ENCODE measurements at regions not wholly inside any gene's neighbourhood (a gene's known extent, or its start where the extent isn't known, plus 50 kb on each side); places are given as distances from the start of the nearest gene placed in this dataset.

GRCh38 chr2:16615687-16616615, 49.7 kb downstream of the CYRIA start:
- Histone ChIP-seq H3K9ac (ENCODE audit: low read length) (no peak overlapping the region), H3K4me3 (ENCODE audit: low read depth in 1 of 2, low read length in 2 of 2) (no peak overlapping the region), H3K27ac (ENCODE audit: low read depth, low read length) (no peak overlapping the region), H3K27me3 (ENCODE audit: control insufficient read depth in 1 of 2, insufficient read depth in 2 of 2, low read length in 2 of 2) (no peaks in the 10 kb centered on the region), H3K9me3 (ENCODE audit: low read length) (no peaks in the 10 kb centered on the region), H3K4me1 (ENCODE audit: insufficient read depth, low read length) (peaks cover 34% of the 10 kb centered on the region), H3K36me3 (ENCODE audit: insufficient read depth, low read length) (peaks cover 30% of the 10 kb centered on the region)

GRCh38 chr2:16615246-16615645, 50.4 kb downstream of the CYRIA start:
- no peaks in the 10 kb centered on the region for H3K27me3 ChIP-seq (ENCODE audit: control insufficient read depth in 1 of 2, insufficient read depth in 2 of 2, low read length in 2 of 2)
- H3K36me3 ChIP-seq (ENCODE audit: insufficient read depth, low read length), result peaks cover 30% of the 10 kb centered on the region
- no peak overlapping the region for H3K4me3 ChIP-seq (ENCODE audit: low read depth in 1 of 2, low read length in 2 of 2)
- no peaks in the 10 kb centered on the region for H3K9me3 ChIP-seq (ENCODE audit: low read length)
- H3K27ac ChIP-seq (ENCODE audit: low read depth, low read length), result no peak overlapping the region
- H3K9ac ChIP-seq (ENCODE audit: low read length), result no peak overlapping the region
- peaks cover 34% of the 10 kb centered on the region for H3K4me1 ChIP-seq (ENCODE audit: insufficient read depth, low read length)

GRCh38 chr2:16614314-16614860, 51.2 kb downstream of the CYRIA start:
- Histone ChIP-seq H3K27me3 (ENCODE audit: control insufficient read depth in 1 of 2, insufficient read depth in 2 of 2, low read length in 2 of 2) (no peaks in the 10 kb centered on the region), H3K36me3 (ENCODE audit: insufficient read depth, low read length) (peaks cover 22% of the 10 kb centered on the region), H3K4me1 (ENCODE audit: insufficient read depth, low read length) (peaks cover 36% of the 10 kb centered on the region), H3K9me3 (ENCODE audit: low read length) (no peaks in the 10 kb centered on the region), H3K9ac (ENCODE audit: low read length) (no peak overlapping the region), H3K4me3 (ENCODE audit: low read depth in 1 of 2, low read length in 2 of 2) (no peak overlapping the region), H3K27ac (ENCODE audit: low read depth, low read length) (no peak overlapping the region)

GRCh38 chr2:16613539-16614011, 52.1 kb downstream of the CYRIA start:
- H3K27me3 ChIP-seq (ENCODE audit: control insufficient read depth in 1 of 2, insufficient read depth in 2 of 2, low read length in 2 of 2), result no peaks in the 10 kb centered on the region
- no peak overlapping the region for H3K27ac ChIP-seq (ENCODE audit: low read depth, low read length)
- no peak overlapping the region for H3K4me3 ChIP-seq (ENCODE audit: low read depth in 1 of 2, low read length in 2 of 2)
- H3K4me1 ChIP-seq (ENCODE audit: insufficient read depth, low read length), result peaks cover 38% of the 10 kb centered on the region
- H3K36me3 ChIP-seq (ENCODE audit: insufficient read depth, low read length), result peaks cover 15% of the 10 kb centered on the region
- H3K9ac ChIP-seq (ENCODE audit: low read length), result no peak overlapping the region
- H3K9me3 ChIP-seq (ENCODE audit: low read length), result no peaks in the 10 kb centered on the region

- Histone ChIP-seq H3K9ac (ENCODE audit: low read length) (no peak overlapping the region), H3K27ac (ENCODE audit: low read depth, low read length) (no peak overlapping the region), H3K4me3 (ENCODE audit: low read depth in 1 of 2, low read length in 2 of 2) (no peak overlapping the region), H3K4me1 (ENCODE audit: insufficient read depth, low read length) (peaks cover 30% of the 10 kb centered on the region), H3K27me3 (ENCODE audit: control insufficient read depth in 1 of 2, insufficient read depth in 2 of 2, low read length in 2 of 2) (no peaks in the 10 kb centered on the region), H3K9me3 (ENCODE audit: low read length) (no peaks in the 10 kb centered on the region), H3K36me3 (ENCODE audit: insufficient read depth, low read length) (peaks cover 12% of the 10 kb centered on the region)
These were observed 53.1 kb downstream of the CYRIA start for GRCh38 chr2:16612490-16612889.

- Histone ChIP-seq H3K27ac (ENCODE audit: low read depth, low read length) (no peak overlapping the region), H3K4me1 (ENCODE audit: insufficient read depth, low read length) (peaks cover 20% of the 10 kb centered on the region), H3K36me3 (ENCODE audit: insufficient read depth, low read length) (peaks cover 4% of the 10 kb centered on the region), H3K9ac (ENCODE audit: low read length) (no peak overlapping the region), H3K4me3 (ENCODE audit: low read depth in 1 of 2, low read length in 2 of 2) (no peak overlapping the region), H3K9me3 (ENCODE audit: low read length) (no peaks in the 10 kb centered on the region), H3K27me3 (ENCODE audit: control insufficient read depth in 1 of 2, insufficient read depth in 2 of 2, low read length in 2 of 2) (no peaks in the 10 kb centered on the region)
These were observed 55.8 kb downstream of the CYRIA start for GRCh38 chr2:16609786-16610185.

GRCh38 chr2:16608661-16609643, 56.7 kb downstream of the CYRIA start:
- Histone ChIP-seq H3K9ac (ENCODE audit: low read length) (no peak overlapping the region), H3K27ac (ENCODE audit: low read depth, low read length) (peak overlapping the region; percentile 8), H3K4me3 (ENCODE audit: low read depth in 1 of 2, low read length in 2 of 2) (peak overlapping the region; percentile 58 to 78), H3K27me3 (ENCODE audit: control insufficient read depth in 1 of 2, insufficient read depth in 2 of 2, low read length in 2 of 2) (no peaks in the 10 kb centered on the region), H3K4me1 (ENCODE audit: insufficient read depth, low read length) (peaks cover 12% of the 10 kb centered on the region), H3K9me3 (ENCODE audit: low read length) (no peaks in the 10 kb centered on the region), H3K36me3 (ENCODE audit: insufficient read depth, low read length) (peaks cover 4% of the 10 kb centered on the region)

GRCh38 chr2:16607301-16607700, 58.3 kb downstream of the CYRIA start:
- H3K9me3 ChIP-seq (ENCODE audit: low read length), result no peaks in the 10 kb centered on the region
- H3K4me1 ChIP-seq (ENCODE audit: insufficient read depth, low read length), result peaks cover 4% of the 10 kb centered on the region
- H3K9ac ChIP-seq (ENCODE audit: low read length), result no peak overlapping the region
- no peak overlapping the region for H3K27ac ChIP-seq (ENCODE audit: low read depth, low read length)
- H3K36me3 ChIP-seq (ENCODE audit: insufficient read depth, low read length), result peaks cover 4% of the 10 kb centered on the region
- H3K4me3 ChIP-seq (ENCODE audit: low read depth in 1 of 2, low read length in 2 of 2), result no peak overlapping the region
- no peaks in the 10 kb centered on the region for H3K27me3 ChIP-seq (ENCODE audit: control insufficient read depth in 1 of 2, insufficient read depth in 2 of 2, low read length in 2 of 2)

GRCh38 chr2:16604236-16604635, 61.4 kb downstream of the CYRIA start:
- no peaks in the 10 kb centered on the region for H3K36me3 ChIP-seq (ENCODE audit: insufficient read depth, low read length)
- H3K4me3 ChIP-seq (ENCODE audit: low read depth in 1 of 2, low read length in 2 of 2), result no peak overlapping the region
- peaks cover 1% of the 10 kb centered on the region for H3K4me1 ChIP-seq (ENCODE audit: insufficient read depth, low read length)
- no peaks in the 10 kb centered on the region for H3K27me3 ChIP-seq (ENCODE audit: control insufficient read depth in 1 of 2, insufficient read depth in 2 of 2, low read length in 2 of 2)
- no peak overlapping the region for H3K9ac ChIP-seq (ENCODE audit: low read length)
- no peaks in the 10 kb centered on the region for H3K9me3 ChIP-seq (ENCODE audit: low read length)
- no peak overlapping the region for H3K27ac ChIP-seq (ENCODE audit: low read depth, low read length)

GRCh38 chr2:16591370-16591933, 74.2 kb downstream of the CYRIA start:
- H3K9ac ChIP-seq (ENCODE audit: low read length), result no peak overlapping the region
- H3K4me1 ChIP-seq (ENCODE audit: insufficient read depth, low read length), result no peaks in the 10 kb centered on the region
- H3K27ac ChIP-seq (ENCODE audit: low read depth, low read length), result no peak overlapping the region
- H3K4me3 ChIP-seq (ENCODE audit: low read depth in 1 of 2, low read length in 2 of 2), result no peak overlapping the region
- no peaks in the 10 kb centered on the region for H3K36me3 ChIP-seq (ENCODE audit: insufficient read depth, low read length)
- no peaks in the 10 kb centered on the region for H3K9me3 ChIP-seq (ENCODE audit: low read length)
- no peaks in the 10 kb centered on the region for H3K27me3 ChIP-seq (ENCODE audit: control insufficient read depth in 1 of 2, insufficient read depth in 2 of 2, low read length in 2 of 2)

- Histone ChIP-seq H3K9me3 (ENCODE audit: low read length) (no peaks in the 10 kb centered on the region), H3K9ac (ENCODE audit: low read length) (no peak overlapping the region), H3K27ac (ENCODE audit: low read depth, low read length) (no peak overlapping the region), H3K4me1 (ENCODE audit: insufficient read depth, low read length) (no peaks in the 10 kb centered on the region), H3K27me3 (ENCODE audit: control insufficient read depth in 1 of 2, insufficient read depth in 2 of 2, low read length in 2 of 2) (no peaks in the 10 kb centered on the region), H3K36me3 (ENCODE audit: insufficient read depth, low read length) (no peaks in the 10 kb centered on the region), H3K4me3 (ENCODE audit: low read depth in 1 of 2, low read length in 2 of 2) (no peak overlapping the region)
These were observed 76.2 kb downstream of the CYRIA start for GRCh38 chr2:16589465-16589864.
